ENCODE measurements at regions not wholly inside any gene's neighbourhood (a gene's known extent, or its start where the extent isn't known, plus 50 kb on each side); places are given as distances from the start of the nearest gene placed in this dataset.
A peak's percentile ranks its signal among the peaks of the same experiment; 100 is the strongest.
"Not testable (repeated sequence)": the region's sequence is repeated elsewhere in the genome, so short reads cannot be mapped to it uniquely, and the experiment has no call there.

- no peak for DNase-seq (ENCODE audit: low spot score)
Observed at GRCh38 chr7:28328822-28329660, 83.3 kb upstream of the CREB5 start.

GRCh38 chr7:28329661-28330363 lies 82.5 kb upstream of the CREB5 start:
- DNase-seq (ENCODE audit: low spot score): no peak

DNA sequence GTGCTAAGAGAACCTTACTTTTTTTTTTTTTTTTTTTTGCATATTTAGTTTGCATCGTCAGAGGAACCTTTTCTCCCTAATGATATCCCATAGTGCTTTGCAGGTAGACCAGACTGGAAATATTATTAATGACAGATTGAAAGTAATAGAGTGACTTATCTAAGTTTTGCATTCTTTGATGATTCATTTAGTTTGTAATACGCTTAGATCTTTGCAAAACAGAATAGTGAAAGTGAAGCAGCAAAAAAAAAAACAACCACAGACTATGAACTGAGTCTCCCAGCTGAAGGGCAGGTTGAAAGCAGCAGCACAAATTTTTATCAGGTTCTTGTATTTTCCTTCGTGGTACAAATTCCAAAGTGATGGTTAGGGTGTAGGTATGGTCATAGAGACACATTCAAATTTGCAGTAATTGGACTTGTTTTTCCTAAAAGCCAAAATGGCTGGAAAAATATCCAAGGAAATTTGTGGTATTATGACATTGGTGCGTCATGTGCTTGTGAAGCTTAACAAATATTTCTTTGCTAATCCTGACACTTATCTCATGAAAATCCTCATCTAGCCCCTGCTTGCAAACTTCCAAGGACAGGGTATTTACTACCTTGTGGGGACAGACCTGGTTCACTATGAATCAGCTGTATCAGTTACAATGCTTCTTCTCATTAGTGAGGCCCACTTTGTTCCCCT lies 81.8 kb upstream of the CREB5 start:
- no peak for DNase-seq (ENCODE audit: low spot score)

- no peak for DNase-seq (ENCODE audit: low spot score)
Observed at GRCh38 chr7:28332046-28332445, 80.3 kb upstream of the CREB5 start.

DNA sequence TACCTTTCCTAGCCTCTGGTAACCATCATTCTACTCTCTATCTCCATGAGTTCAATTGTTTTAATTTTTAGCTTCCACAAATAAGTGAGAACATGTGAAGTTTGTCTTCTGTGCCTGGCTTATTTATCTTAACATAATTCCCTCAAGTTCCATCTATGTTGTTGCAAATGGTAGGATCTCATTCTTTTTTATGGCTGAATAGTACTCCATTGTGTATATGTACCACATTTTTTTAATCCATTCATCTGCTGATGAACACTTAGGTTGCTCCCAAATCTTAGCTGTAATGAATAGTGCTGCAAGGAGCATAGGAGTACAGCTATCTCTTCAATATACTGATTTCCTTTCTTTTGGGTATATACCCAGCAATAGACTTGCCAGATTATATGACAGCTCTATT lies 78.8 kb upstream of the CREB5 start:
- DNase-seq (ENCODE audit: low spot score): not testable (repeated sequence)

- DNase-seq (ENCODE audit: low spot score): no peak
Observed at GRCh38 chr7:28336806-28337205, 75.5 kb upstream of the CREB5 start.

- no peak for DNase-seq (ENCODE audit: low spot score)
Observed at GRCh38 chr7:28338041-28338440, 74.3 kb upstream of the CREB5 start.

GRCh38 chr7:28343462-28343861 lies 68.9 kb upstream of the CREB5 start:
- DNase-seq (ENCODE audit: low spot score): no peak

DNA sequence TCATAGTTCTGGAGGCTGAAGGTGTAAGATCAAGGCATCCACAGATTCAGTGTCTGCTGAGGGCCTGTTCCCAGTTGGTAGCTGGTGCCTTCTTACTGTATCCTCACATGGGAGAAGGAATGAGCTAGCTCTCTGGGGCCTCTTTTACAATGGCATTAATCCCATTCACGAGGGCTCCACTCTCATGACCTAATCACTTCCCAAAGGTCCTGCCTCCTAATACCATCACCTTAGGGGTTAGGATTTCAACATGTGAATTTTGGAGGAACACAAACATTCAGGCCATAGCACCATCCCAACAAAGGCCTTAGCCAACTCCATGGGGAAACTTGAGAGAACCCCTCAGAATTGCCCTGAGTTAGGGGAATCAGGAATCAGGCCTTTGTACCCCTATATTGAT lies 66.1 kb upstream of the CREB5 start:
- no peak for DNase-seq (ENCODE audit: low spot score)

DNA sequence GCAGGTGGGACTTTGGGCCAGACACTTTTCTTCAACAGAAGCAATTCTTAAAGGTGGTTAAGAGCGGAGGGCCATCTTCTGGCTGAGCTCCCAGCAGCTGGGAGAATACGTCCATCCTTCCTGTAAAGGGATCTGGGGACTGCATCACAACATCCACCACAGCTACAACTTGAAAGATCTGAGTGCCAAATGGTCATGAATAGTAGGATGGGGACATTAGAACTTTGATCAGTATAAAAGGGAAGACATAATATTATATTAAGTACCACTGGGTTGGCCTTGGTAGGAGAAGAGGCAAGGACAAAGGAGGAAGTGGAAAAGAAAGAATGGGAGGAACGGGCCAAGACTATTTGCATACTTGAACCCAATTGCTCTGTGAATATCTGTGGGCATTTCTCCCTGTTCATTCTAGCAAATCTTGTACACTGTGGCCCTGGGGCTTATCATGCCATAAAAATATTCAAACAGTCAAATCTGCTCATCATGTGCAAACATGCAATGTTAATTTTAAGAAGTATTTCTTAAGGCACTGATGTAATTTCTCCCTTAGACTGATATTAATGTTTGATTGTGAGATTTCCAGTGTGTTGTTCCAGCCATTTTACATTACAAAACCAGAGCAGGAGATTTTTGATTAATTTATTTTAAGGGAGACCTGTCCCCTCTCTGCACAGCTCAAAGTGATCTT lies 65.5 kb upstream of the CREB5 start:
- DNase-seq (ENCODE audit: low spot score): no peak

DNA sequence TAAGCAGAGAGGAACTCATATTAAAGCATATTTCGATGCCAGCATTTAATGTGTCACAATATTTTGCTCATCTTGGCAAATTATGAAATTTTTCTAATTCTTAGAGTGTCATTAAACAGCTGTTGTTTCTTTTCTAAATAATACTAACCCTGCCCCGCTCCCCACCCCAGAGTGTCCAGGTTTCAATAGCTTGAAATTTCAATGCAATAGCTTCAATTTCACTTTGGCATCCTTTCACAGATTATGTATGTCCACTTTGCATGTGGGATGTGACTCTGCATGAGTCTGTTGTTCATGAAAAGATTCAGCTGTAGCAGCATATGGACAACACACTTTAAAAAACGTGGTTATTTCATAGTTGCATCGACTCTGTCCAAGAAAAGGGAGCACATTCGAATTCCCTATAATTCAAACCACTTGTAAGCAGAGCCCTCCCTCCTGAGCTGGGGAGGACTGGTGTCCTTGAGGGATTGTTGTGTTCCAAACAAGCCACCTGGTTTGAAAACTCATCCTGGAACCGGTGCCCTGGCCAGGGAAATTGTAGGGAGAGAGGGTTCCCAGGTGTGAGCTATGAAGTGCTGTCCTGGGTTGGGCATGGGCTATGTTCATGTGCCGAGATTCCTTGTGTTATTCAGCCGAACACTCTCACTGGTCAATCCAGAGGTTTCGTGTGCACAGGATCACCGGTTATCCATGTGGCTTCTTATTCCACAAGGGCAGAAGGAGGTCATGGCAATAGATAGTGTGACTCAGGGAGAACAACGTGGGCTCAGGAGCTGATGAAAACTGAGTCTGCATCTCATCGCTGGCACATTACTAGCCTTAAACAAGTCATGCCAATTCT lies 64.6 kb upstream of the CREB5 start:
- no peak for DNase-seq (ENCODE audit: low spot score)

DNA sequence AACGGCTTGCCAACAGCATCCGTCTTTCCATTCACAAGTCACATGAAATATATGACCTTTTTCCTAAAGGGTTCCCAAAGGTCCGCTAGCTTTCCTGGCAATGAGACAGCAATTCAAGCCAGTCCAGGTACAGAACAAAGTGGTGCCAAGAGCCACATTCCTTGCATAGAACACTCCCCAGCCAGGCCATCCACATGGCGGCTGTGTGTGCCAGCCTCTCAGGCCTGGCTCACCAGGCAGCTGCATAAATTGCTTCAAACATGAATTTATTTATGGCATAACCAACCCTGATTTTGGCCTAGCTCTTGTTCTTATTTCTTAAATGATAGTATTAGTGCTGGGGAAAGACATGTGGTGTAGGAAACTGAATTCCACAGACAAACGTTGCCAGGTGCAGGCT lies 63.7 kb upstream of the CREB5 start:
- DNase-seq (ENCODE audit: low spot score): no peak

DNA sequence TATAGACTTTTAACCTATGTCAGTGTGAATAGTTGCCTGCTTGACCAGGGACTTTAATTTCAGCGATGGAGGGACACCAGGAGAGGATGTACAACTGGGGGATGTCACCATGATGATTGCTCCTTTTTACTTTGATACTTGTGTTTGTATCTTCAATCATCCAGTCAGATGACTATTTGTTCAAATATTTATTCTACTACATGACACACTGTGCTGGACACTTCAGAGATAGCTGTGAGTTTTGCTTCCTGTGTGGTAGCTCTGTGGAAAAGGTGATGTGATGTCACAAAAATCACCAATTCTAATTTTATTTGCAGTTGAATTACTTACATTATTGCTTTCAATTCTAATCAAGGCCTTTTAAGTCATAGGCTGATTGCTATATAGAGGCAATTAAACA lies 62.7 kb upstream of the CREB5 start:
- DNase-seq (ENCODE audit: low spot score): no peak

- DNase-seq (ENCODE audit: low spot score): no peak
Observed at GRCh38 chr7:28350662-28351061, 61.7 kb upstream of the CREB5 start.

GRCh38 chr7:28351450-28351849 lies 60.9 kb upstream of the CREB5 start:
- no peak for DNase-seq (ENCODE audit: low spot score)

GRCh38 chr7:28354601-28355402 lies 57.5 kb upstream of the CREB5 start:
- peak; percentile 100 for DNase-seq (ENCODE audit: low spot score)

- no peak for DNase-seq (ENCODE audit: low spot score)
Observed at GRCh38 chr7:28355635-28356319, 56.5 kb upstream of the CREB5 start.

GRCh38 chr7:28356619-28357018 lies 55.7 kb upstream of the CREB5 start:
- no peak for DNase-seq (ENCODE audit: low spot score)

GRCh38 chr7:28358423-28358868 lies 53.9 kb upstream of the CREB5 start:
- DNase-seq (ENCODE audit: low spot score): peak; percentile 100

GRCh38 chr7:28360739-28361138 lies 51.6 kb upstream of the CREB5 start:
- DNase-seq (ENCODE audit: low spot score): no peak

Measured in H4 (cell line).